ENCODE measurements at regions not wholly inside any gene's neighbourhood (a gene's known extent, or its start where the extent isn't known, plus 50 kb on each side); places are given as distances from the start of the nearest gene placed in this dataset.

DNA sequence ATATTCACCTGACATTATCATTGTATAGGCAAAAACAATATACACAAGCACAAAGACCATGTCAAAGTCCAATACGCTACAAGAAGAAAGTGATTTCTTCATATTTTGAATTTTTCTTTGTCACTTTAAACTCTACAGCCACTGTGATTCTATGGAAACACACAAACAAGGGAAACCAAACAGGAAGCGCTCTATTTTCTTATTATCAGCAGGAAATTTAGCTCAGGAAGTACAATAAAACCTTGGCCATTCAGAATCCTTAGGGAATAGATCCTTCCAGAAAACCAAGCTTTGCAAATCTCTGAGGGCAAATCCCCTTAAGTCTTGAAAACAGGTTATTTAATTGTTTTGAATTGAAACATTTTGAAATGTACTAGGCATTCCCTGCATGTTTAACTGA, 336.2 kb downstream of the EPHA4 start:
- no peak for DNase-seq (ENCODE audit: low read depth)

GRCh38 chr2:221241072-221241471, 331.0 kb downstream of the EPHA4 start:
- DNase-seq (ENCODE audit: low read depth) = no peak

DNA sequence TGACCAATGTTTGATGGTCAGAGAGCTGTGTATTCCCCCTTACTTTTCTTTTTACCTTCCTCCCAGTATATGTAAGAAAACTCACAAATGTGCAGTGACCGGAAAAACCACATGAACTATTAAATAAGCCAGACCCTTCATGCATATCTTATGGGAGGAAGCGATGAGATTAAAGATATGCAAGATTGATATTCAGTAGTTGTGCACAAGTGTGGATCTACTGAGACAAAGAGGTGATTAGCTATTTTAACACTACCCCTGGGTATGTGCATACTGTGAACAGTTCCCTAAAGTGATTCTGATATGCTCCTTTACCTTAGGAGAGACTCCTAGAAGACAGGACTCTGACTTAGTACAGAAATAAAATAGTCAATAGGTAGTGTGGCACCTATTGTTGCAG, 328.3 kb downstream of the EPHA4 start:
- DNase-seq (ENCODE audit: low read depth) = no peak

GRCh38 chr2:221245045-221245444, 327.1 kb downstream of the EPHA4 start:
- DNase-seq (ENCODE audit: low read depth) = no peak

DNA sequence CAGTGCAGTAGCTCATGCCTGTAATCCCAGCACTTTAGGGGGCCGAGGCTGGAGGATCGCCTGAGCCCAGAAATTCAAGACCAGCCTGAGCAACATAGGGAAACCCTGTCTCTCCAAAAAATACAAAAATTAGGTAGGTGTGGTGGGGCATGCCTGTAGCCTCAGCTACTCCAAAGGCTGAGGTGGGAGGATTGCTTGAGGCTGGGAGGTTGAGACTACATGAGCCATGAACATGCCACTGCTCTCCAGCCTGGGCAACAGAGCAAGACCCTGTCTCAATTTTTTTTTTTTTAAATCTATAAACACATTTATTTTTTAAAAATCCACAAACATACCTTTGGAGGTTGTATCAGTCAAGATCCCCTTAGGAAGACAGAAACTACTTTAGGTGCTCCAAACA, 326.3 kb downstream of the EPHA4 start:
- no peak for DNase-seq (ENCODE audit: low read depth)

DNA sequence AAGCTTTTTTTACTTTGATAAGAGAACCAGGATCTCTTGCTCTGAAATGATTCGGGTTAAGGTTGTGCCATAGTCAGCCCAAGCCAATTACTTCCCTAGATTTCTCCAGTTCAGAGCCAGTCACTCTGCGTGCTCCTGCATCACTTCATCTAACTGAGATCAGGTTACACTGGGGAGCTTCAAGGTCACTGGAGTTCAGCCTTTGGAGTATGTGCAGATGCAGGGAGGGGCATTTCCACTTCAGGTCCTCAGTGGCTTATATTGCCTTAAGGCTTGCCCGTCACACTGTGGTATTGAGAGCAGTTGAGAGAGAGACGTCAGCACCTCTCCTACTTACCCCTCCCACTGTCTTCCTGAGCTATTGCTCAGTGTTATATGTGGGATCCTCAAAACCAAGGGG, 317.8 kb downstream of the EPHA4 start:
- no peak for DNase-seq (ENCODE audit: low read depth)

DNA sequence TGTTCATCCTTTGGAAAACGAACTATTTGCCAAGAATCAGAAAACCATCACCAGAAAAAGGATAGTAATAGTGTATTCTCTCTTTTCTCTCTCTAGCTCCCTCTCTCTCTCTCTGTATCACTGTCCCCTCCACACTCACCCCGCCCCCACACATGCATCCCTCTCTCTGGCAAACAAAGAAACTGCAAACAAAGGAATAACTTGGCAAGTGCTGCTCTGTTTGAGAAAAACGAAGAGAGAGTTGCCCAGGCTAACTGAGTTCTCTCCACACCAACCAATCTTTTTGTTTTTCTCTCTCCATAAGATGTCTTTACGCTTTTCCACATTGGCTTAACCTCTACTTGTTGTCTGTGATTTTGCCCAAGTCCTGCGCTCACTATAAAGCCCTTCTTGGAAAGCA, 316.2 kb downstream of the EPHA4 start:
- DNase-seq (ENCODE audit: low read depth) = no peak

DNA sequence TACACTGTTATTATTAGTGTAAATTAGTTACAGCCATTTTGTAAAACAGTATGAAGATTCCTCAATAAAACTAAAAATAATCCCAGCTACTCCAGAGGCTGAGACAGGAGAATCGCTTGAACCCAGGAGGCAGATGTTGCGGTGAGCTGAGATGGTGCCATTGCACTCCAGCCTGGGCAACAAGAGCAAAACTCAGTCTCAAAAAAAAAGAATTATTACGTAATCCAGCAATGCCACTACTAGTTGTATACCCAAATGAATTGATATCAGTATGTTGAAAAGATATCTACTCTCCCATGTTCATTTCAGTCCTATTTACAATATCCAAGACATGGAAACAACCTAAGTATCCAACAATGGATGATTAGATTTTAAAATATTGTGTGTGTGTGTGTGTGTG, 313.6 kb downstream of the EPHA4 start:
- DNase-seq (ENCODE audit: low read depth) = no peak

- no peak for DNase-seq (ENCODE audit: low read depth)
Measured at GRCh38 chr2:221262651-221263050, 309.5 kb downstream of the EPHA4 start.

- no peak for DNase-seq (ENCODE audit: low read depth)
Measured at GRCh38 chr2:221263573-221263972, 308.5 kb downstream of the EPHA4 start.

DNA sequence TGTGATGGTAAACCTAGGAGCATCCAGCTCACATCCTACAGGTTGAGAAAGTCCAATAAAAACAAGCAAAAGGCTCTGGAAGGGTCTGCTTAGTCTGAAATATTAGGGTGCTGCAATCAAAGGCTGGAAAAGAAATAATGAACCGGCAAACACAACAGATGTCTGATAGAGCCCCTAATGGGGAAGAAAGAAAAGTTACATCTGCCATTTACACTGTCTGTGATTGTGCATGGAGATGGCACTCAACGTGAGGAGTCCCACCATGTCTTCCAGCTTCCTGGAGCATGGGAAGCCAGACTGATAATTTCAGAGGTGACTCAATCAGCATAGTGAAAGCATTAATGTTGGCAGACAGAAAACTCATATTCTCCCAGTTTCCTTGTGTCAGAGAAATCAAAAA, 307.8 kb downstream of the EPHA4 start:
- no peak for DNase-seq (ENCODE audit: low read depth)

DNA sequence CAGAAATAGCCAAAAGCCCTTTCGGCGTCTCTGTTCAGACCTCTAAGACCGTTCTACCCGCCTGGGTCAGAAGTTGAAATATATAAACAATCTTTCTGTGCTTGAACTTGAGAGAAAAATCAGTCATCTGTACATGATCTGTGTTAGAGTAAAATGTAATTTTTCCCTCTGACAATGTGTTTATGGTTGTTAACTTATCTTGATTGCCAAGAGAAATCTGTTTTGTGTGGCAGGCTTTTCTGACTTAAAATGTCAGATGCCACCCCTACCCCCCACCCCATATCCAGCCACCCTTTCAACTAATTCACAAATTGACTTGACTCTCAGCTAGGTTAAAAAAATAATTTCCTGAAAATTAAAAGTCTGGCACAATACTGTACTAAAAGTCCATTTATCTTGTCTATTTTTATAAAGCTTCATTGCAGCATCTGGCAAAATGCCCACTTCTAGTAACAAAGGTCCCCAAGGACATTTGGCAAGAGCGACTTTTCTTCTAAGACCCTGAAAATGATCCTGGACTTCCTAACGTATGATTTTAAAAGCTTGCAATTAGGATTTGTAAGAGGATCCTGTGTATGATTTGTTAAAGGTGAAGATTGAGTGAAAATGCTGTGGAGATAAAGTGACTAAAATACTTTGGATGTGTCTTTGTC, 304.2 kb downstream of the EPHA4 start:
- no peak for DNase-seq (ENCODE audit: low read depth)

- DNase-seq (ENCODE audit: low read depth) = no peak
Measured at GRCh38 chr2:221268631-221269030, 303.5 kb downstream of the EPHA4 start.

- no peak for DNase-seq (ENCODE audit: low read depth)
Measured at GRCh38 chr2:221270806-221271205, 301.3 kb downstream of the EPHA4 start.

DNA sequence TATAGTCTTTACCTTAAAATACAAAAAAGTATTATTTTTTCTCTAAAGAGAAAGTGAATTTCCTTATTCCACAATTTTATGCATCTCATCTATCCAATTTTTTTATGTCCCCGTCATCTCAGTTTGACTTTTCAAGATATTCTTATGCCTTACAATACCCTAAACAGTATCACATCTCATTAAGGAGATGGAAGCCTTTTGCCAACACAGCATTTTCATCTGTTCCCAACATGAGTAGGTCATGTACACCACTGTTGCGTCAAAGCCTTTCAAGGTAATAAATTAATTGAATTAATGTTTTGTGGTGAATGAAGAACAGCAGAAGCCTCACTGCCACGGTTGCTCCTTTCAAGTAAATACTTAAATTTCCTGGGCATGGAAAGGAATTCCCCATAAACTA, 299.4 kb downstream of the EPHA4 start:
- DNase-seq (ENCODE audit: low read depth) = no peak

DNA sequence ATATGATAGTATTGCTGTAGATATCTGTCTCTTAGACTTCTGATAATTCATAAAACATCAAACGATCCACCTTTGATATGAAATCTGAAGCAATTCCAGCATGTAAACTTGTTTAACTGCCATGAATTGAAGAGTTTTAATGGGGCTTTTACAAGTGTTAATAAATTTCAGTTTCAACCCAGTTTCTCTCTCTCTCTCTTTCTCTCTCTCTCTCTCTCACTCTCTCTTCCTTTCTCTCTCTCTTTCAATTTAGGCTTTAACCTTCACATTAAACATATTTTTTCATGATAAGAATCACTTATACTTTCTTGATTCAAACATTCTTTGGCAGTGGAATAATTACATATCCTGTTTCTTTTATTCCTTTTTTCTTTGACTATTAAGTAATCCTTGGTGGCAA, 296.1 kb downstream of the EPHA4 start:
- DNase-seq (ENCODE audit: low read depth) = no peak

GRCh38 chr2:221276601-221277000, 295.5 kb downstream of the EPHA4 start:
- no peak for DNase-seq (ENCODE audit: low read depth)

- DNase-seq (ENCODE audit: low read depth) = no peak
Measured at GRCh38 chr2:221282386-221282785, 289.7 kb downstream of the EPHA4 start.

DNA sequence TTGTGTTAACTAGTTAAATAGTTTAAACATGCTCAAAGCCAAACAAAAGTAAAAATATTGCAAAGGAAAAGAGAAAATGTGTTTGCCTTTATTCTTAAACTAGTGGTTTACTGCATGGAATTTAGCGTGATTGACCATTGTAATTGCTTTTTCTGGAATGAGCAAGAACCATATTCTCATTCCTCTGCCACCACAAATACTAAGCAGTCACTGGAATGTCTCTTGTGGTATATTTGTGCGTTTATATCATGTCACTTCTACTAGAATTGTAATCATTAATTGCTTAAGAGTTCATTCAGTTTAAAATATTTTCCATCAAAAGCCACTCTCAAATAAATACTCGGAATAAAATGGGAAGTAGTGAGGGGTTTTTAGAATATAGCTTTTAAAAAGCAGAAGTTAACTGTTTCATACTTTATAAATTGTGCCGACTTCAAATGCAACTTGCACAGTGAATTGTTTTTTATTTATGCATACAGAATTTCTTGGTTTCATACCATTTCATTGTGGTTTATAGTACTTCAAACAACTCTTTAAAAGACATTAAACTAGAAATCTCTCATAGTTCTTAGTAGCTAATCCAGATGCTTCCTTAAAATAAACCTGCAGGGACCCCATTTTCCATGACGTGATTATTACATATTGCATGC, 288.1 kb downstream of the EPHA4 start:
- no peak for DNase-seq (ENCODE audit: low read depth)

DNA sequence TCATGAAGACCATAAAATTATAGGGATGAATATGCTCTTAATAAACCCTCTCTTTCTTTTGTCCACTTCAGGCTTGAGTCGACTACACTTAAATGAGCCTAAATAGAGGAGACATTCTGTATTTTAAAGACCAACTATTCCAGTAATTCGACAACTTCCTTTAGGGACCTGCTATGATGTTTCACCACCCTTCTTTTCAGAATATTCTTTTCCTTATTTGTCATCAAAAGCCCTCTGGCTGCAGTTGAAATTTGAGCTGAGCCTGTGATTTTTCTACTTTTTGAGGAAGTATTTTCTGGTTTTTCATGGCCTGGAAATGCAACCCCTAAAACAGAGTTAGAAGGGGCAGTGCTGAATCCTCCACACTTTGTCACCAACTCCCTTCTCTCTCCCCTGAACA, 287.0 kb downstream of the EPHA4 start:
- no peak for DNase-seq (ENCODE audit: low read depth)

- no peak for DNase-seq (ENCODE audit: low read depth)
Measured at GRCh38 chr2:221286406-221286805, 285.7 kb downstream of the EPHA4 start.

GRCh38 chr2:221289389-221289788, 282.7 kb downstream of the EPHA4 start:
- DNase-seq (ENCODE audit: low read depth) = no peak

- no peak for DNase-seq (ENCODE audit: low read depth)
Measured at GRCh38 chr2:221289846-221290245, 282.3 kb downstream of the EPHA4 start.
